WTC11 (cell line): ENCODE measurements at regions not wholly inside any gene's neighbourhood (a gene's known extent, or its start where the extent isn't known, plus 50 kb on each side); places are given as distances from the start of the nearest gene placed in this dataset.

Experiments
- CREB1 ChIP-seq: sonication (generic); formaldehyde crosslinking; IDR thresholded peaks from 2 replicates; pipeline ENCODE4 v1.8.0; 2023; ENCODE audit warnings: mild to moderate bottlenecking, missing genetic modification reagents
- CTCF ChIP-seq: fragments of 200-600 bp; IDR thresholded peaks from 2 replicates; pipeline ENCODE4 v1.8.0; 2022; ENCODE audit warnings: antibody characterized with exemption
- E2F1 ChIP-seq: sonication (generic); formaldehyde crosslinking; IDR thresholded peaks from 2 replicates; pipeline ENCODE4 v1.8.0; 2022; ENCODE audit warnings: mild to moderate bottlenecking, missing genetic modification reagents
- TCF7 ChIP-seq: sonication (generic); formaldehyde crosslinking; IDR thresholded peaks from 2 replicates; pipeline ENCODE4 v1.8.0; 2022; ENCODE audit warnings: mild to moderate bottlenecking, low read depth, missing genetic modification reagents, moderate library complexity

- TF ChIP-seq CTCF (no peak), E2F1 (no peak), TCF7 (CRISPR knock-in tag) (no peak), CREB1 (CRISPR knock-in tag) (no peak)
Observed at GRCh38 chr6:19605624-19606023, 231.5 kb upstream of the ID4 start.
